ENCODE measurements at regions not wholly inside any gene's neighbourhood (a gene's known extent, or its start where the extent isn't known, plus 50 kb on each side); places are given as distances from the start of the nearest gene placed in this dataset.

DNA sequence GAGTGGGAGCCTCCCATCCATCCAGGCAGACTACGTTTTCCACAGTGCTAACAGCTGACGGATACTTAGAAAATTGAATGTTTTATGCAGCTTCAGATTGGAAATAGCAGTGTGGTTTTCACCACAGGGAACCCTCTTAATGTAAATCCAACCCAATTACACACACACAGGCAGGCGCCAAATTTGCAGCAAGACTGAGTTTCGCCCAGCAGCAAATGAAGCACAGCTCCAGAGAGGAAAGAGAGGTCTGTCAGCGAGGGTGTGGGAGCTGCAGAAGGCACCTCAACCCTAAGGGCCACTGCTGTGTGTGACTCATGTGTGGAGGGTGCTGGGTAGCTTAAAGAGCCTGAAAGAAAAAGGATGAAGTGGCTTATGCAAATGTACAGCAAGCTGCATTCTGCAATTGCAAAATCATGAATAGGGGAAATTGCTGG is 365.7 kb downstream of the MAFB start:
- Histone ChIP-seq H3K36me3 (ENCODE audit: insufficient read depth) (no peaks in the 10 kb centered on the region), H4K20me1 (replicated peaks; ENCODE audit: insufficient read depth) (no peaks in the 10 kb centered on the region), H3F3A (replicated peaks; ENCODE audit: low read depth) (no peaks in the 10 kb centered on the region), H3K27me3 (ENCODE audit: insufficient read depth) (no peaks in the 10 kb centered on the region), H3K27ac (ENCODE audit: low read depth) (no peak overlapping the region), H2AFZ (peak overlapping the region; percentile 65; the same call in 1 of the 2 replicates), H3K4me2 (no peak overlapping the region), H3K4me3 (no peak overlapping the region), H3K9me2 (ENCODE audit: insufficient read depth) (0 out of 2 replicates have a peak, but pooled peaks cover 8% of the 10 kb centered on the region), H3K4me1 (ENCODE audit: insufficient read depth) (no peaks in the 10 kb centered on the region), H3K79me2 (replicated peaks; ENCODE audit: insufficient read depth) (no peaks in the 10 kb centered on the region)
- TF ChIP-seq CREB1 (CRISPR knock-in tag; IDR thresholded peaks at IDR 0.05; ENCODE audit: low read depth) (no peak), NANOG (IDR thresholded peaks at IDR 0.05; ENCODE audit: borderline replicate concordance) (no peak), JUNB (IDR thresholded peaks at IDR 0.05; ENCODE audit: unreplicated experiment) (no peak), POLR2AphosphoS5 (IDR thresholded peaks at IDR 0.05; ENCODE audit: low read depth) (no peak)
- TF ChIP-seq, protein P1, sequence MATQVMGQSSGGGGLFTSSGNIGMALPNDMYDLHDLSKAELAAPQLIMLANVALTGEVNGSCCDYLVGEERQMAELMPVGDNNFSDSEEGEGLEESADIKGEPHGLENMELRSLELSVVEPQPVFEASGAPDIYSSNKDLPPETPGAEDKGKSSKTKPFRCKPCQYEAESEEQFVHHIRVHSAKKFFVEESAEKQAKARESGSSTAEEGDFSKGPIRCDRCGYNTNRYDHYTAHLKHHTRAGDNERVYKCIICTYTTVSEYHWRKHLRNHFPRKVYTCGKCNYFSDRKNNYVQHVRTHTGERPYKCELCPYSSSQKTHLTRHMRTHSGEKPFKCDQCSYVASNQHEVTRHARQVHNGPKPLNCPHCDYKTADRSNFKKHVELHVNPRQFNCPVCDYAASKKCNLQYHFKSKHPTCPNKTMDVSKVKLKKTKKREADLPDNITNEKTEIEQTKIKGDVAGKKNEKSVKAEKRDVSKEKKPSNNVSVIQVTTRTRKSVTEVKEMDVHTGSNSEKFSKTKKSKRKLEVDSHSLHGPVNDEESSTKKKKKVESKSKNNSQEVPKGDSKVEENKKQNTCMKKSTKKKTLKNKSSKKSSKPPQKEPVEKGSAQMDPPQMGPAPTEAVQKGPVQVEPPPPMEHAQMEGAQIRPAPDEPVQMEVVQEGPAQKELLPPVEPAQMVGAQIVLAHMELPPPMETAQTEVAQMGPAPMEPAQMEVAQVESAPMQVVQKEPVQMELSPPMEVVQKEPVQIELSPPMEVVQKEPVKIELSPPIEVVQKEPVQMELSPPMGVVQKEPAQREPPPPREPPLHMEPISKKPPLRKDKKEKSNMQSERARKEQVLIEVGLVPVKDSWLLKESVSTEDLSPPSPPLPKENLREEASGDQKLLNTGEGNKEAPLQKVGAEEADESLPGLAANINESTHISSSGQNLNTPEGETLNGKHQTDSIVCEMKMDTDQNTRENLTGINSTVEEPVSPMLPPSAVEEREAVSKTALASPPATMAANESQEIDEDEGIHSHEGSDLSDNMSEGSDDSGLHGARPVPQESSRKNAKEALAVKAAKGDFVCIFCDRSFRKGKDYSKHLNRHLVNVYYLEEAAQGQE (IDR thresholded peaks at IDR 0.05; ENCODE audit: unreplicated experiment) = no peak
- TF ChIP-seq, protein P2, sequence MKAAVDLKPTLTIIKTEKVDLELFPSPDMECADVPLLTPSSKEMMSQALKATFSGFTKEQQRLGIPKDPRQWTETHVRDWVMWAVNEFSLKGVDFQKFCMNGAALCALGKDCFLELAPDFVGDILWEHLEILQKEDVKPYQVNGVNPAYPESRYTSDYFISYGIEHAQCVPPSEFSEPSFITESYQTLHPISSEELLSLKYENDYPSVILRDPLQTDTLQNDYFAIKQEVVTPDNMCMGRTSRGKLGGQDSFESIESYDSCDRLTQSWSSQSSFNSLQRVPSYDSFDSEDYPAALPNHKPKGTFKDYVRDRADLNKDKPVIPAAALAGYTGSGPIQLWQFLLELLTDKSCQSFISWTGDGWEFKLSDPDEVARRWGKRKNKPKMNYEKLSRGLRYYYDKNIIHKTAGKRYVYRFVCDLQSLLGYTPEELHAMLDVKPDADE (IDR thresholded peaks at IDR 0.05) = no peak
- H3K27me3 Mint-ChIP-seq (ENCODE audit: insufficient read depth, low read depth, poor library complexity) = peaks cover 3% of the 10 kb centered on the region
- H3K4me3 Mint-ChIP-seq = no peak overlapping the region
- no peak overlapping the region; the same call in 1 of the 2 replicates for H3K27ac Mint-ChIP-seq
- H3K36me3 Mint-ChIP-seq (ENCODE audit: low read depth) = no peaks in the 10 kb centered on the region
- peaks cover 15% of the 10 kb centered on the region for H3K4me1 Mint-ChIP-seq
- no peak for DNase-seq (ENCODE audit: low spot score)
- ATAC-seq = no peak; the same call in 2 of the 3 replicates
- no peaks in the 10 kb centered on the region for H3K9me3 Mint-ChIP-seq

DNA sequence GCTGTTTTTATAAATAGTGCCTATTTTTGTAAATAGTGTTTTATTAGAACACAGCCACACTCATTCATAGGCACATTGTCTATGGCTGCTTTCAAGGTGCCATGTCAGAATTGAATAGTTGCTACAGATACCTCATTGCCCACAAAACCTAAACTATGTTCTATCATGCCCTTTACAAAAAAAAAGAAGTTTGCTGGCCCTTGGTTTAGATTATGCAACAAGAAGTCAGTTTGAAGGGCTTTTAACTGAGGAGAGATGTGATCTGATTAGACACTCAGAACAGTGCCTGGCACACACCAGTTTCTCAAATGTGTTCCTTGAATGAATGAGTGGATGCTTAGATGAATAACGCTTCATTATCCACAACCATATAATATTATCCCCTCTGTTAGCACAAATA is 366.1 kb downstream of the MAFB start:
- no peaks in the 10 kb centered on the region for H3K36me3 Mint-ChIP-seq (ENCODE audit: low read depth)
- no peak for ATAC-seq
- no peak for TF ChIP-seq JUNB (IDR thresholded peaks at IDR 0.05; ENCODE audit: unreplicated experiment)
- TF ChIP-seq, protein P3, sequence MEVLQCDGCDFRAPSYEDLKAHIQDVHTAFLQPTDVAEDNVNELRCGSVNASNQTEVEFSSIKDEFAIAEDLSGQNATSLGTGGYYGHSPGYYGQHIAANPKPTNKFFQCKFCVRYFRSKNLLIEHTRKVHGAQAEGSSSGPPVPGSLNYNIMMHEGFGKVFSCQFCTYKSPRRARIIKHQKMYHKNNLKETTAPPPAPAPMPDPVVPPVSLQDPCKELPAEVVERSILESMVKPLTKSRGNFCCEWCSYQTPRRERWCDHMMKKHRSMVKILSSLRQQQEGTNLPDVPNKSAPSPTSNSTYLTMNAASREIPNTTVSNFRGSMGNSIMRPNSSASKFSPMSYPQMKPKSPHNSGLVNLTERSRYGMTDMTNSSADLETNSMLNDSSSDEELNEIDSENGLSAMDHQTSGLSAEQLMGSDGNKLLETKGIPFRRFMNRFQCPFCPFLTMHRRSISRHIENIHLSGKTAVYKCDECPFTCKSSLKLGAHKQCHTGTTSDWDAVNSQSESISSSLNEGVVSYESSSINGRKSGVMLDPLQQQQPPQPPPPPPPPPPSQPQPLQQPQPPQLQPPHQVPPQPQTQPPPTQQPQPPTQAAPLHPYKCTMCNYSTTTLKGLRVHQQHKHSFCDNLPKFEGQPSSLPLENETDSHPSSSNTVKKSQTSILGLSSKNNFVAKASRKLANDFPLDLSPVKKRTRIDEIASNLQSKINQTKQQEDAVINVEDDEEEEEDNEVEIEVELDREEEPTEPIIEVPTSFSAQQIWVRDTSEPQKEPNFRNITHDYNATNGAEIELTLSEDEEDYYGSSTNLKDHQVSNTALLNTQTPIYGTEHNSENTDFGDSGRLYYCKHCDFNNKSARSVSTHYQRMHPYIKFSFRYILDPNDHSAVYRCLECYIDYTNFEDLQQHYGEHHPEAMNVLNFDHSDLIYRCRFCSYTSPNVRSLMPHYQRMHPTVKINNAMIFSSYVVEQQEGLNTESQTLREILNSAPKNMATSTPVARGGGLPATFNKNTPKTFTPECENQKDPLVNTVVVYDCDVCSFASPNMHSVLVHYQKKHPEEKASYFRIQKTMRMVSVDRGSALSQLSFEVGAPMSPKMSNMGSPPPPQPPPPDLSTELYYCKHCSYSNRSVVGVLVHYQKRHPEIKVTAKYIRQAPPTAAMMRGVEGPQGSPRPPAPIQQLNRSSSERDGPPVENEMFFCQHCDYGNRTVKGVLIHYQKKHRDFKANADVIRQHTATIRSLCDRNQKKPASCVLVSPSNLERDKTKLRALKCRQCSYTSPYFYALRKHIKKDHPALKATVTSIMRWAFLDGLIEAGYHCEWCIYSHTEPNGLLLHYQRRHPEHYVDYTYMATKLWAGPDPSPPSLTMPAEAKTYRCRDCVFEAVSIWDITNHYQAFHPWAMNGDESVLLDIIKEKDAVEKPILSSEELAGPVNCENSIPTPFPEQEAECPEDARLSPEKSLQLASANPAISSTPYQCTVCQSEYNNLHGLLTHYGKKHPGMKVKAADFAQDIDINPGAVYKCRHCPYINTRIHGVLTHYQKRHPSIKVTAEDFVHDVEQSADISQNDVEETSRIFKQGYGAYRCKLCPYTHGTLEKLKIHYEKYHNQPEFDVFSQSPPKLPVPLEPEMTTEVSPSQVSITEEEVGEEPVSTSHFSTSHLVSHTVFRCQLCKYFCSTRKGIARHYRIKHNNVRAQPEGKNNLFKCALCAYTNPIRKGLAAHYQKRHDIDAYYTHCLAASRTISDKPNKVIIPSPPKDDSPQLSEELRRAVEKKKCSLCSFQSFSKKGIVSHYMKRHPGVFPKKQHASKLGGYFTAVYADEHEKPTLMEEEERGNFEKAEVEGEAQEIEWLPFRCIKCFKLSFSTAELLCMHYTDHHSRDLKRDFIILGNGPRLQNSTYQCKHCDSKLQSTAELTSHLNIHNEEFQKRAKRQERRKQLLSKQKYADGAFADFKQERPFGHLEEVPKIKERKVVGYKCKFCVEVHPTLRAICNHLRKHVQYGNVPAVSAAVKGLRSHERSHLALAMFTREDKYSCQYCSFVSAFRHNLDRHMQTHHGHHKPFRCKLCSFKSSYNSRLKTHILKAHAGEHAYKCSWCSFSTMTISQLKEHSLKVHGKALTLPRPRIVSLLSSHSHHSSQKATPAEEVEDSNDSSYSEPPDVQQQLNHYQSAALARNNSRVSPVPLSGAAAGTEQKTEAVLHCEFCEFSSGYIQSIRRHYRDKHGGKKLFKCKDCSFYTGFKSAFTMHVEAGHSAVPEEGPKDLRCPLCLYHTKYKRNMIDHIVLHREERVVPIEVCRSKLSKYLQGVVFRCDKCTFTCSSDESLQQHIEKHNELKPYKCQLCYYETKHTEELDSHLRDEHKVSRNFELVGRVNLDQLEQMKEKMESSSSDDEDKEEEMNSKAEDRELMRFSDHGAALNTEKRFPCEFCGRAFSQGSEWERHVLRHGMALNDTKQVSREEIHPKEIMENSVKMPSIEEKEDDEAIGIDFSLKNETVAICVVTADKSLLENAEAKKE (CRISPR knock-in tag; IDR thresholded peaks at IDR 0.05) = no peak
- TF ChIP-seq POLR2AphosphoS5 (IDR thresholded peaks at IDR 0.05; ENCODE audit: low read depth) = no peak
- TF ChIP-seq, protein P2 (IDR thresholded peaks at IDR 0.05) = no peak
- no peak for TF ChIP-seq ZNF331 (CRISPR knock-in tag; IDR thresholded peaks at IDR 0.05; ENCODE audit: low read depth)

More for the DNA sequence above, 366.1 kb downstream of the MAFB start:
- Histone ChIP-seq H2AFZ (peak overlapping the region; percentile 65; the same call in 1 of the 2 replicates), H3K4me2 (no peak overlapping the region), H3K27ac (ENCODE audit: low read depth) (no peak overlapping the region), H3K4me1 (ENCODE audit: insufficient read depth) (no peaks in the 10 kb centered on the region), H3K27me3 (ENCODE audit: insufficient read depth) (no peaks in the 10 kb centered on the region), H3K9me2 (ENCODE audit: insufficient read depth) (peaks cover 8% of the 10 kb centered on the region; the same call in 1 of the 2 replicates), H4K20me1 (replicated peaks; ENCODE audit: insufficient read depth) (no peaks in the 10 kb centered on the region), H3F3A (replicated peaks; ENCODE audit: low read depth) (no peaks in the 10 kb centered on the region), H3K79me2 (replicated peaks; ENCODE audit: insufficient read depth) (no peaks in the 10 kb centered on the region), H3K36me3 (ENCODE audit: insufficient read depth) (no peaks in the 10 kb centered on the region), H3K4me3 (no peak overlapping the region)
- H3K9me3 Mint-ChIP-seq = no peaks in the 10 kb centered on the region
- H3K4me1 Mint-ChIP-seq = peaks cover 15% of the 10 kb centered on the region
- DNase-seq (ENCODE audit: low spot score) = no peak
- H3K27ac Mint-ChIP-seq = no peak overlapping the region
- H3K4me3 Mint-ChIP-seq = no peak overlapping the region
- H3K27me3 Mint-ChIP-seq (ENCODE audit: insufficient read depth, low read depth, poor library complexity) = peaks cover 3% of the 10 kb centered on the region
